22Rv1 (cell line): ENCODE measurements at regions not wholly inside any gene's neighbourhood (a gene's known extent, or its start where the extent isn't known, plus 50 kb on each side); places are given as distances from the start of the nearest gene placed in this dataset.

Experiments
- H3K27ac ChIP-seq: fragments of 450-650 bp; 2 replicates; pipeline ENCODE4 v1.5.1; 2017
- ZFX ChIP-seq: fragments of 450-650 bp; IDR thresholded peaks from 2 replicates; pipeline ENCODE4 v1.6.1; 2017; ENCODE audit warnings: antibody characterized with exemption, borderline replicate concordance
- TF ChIP-seq, protein P1 (sequence below): fragments of 450-650 bp; IDR thresholded peaks from 2 replicates; pipeline ENCODE4 v1.5.1; 2017; ENCODE audit warnings: mild to moderate bottlenecking

DNA sequence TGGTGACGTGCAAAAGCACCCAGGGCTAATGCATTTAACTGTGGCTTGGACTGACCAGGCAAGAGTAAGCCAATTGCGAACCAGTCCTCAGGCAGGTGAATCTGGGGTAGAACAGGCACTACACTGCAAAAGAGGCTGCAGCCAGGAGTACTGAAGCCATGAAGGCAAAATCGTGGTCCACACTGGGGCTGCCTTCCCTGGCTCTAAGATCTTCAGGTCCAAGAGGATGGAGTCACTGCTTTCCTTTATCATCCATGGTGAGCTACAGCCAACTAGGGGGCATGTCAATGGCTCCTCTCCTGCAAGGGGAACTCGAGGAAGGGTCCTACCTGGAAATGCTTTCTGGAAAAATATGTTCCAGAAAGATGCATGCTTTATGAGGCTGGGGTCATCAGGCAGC is 100.6 kb upstream of the AJAP1 start:
- TF ChIP-seq ZFX = no peak
- TF ChIP-seq, protein P1, sequence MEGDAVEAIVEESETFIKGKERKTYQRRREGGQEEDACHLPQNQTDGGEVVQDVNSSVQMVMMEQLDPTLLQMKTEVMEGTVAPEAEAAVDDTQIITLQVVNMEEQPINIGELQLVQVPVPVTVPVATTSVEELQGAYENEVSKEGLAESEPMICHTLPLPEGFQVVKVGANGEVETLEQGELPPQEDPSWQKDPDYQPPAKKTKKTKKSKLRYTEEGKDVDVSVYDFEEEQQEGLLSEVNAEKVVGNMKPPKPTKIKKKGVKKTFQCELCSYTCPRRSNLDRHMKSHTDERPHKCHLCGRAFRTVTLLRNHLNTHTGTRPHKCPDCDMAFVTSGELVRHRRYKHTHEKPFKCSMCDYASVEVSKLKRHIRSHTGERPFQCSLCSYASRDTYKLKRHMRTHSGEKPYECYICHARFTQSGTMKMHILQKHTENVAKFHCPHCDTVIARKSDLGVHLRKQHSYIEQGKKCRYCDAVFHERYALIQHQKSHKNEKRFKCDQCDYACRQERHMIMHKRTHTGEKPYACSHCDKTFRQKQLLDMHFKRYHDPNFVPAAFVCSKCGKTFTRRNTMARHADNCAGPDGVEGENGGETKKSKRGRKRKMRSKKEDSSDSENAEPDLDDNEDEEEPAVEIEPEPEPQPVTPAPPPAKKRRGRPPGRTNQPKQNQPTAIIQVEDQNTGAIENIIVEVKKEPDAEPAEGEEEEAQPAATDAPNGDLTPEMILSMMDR = no peak
- H3K27ac ChIP-seq = no peak overlapping the region

- TF ChIP-seq ZFX = no peak
- TF ChIP-seq, protein P1 = no peak
- no peak overlapping the region for H3K27ac ChIP-seq
These were observed 100.0 kb upstream of the AJAP1 start for GRCh38 chr1:4554271-4554865.

GRCh38 chr1:4557949-4558348 is 96.5 kb upstream of the AJAP1 start:
- TF ChIP-seq ZFX = no peak
- TF ChIP-seq, protein P1 = no peak
- no peak overlapping the region for H3K27ac ChIP-seq

DNA sequence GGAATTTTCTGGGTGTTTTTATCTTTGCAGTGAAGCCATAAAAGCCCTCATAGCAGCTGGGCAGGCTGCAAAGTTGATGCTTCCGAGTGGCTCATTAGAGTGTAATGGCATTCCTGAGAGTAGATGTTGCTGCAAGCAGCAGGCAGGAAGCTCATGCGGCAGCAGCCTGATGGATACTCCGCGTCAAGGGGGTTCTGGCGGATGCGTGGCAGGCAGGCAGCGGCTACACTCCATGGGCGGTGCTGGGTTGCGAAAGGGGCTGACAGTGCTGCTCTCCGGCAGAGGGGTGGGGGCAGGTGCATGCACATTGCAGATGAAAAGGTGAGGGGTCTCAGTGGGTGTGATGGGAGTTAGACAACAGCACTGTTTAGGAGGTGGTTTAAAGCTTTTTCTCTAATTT is 93.2 kb upstream of the AJAP1 start:
- no peak overlapping the region for H3K27ac ChIP-seq
- TF ChIP-seq, protein P1 = no peak
- no peak for TF ChIP-seq ZFX

DNA sequence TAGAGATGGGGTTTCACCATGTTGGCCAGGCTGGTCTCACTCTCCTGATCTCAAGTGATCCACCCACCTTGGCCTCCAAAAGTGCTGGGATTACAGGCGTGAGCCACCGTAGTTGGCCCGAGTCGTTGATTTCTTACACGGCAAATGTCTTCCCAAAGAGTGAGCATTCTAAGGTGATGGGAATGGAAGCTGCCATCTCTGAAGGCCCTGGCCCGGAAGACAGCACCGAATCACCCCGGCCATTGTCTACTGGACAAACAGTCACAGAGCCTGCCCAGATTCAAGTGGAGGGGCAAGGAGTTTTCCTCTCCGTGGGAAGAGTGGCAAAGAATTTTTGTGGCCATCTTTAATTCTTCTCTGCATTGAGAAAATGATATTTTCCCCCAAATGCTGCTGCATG is 92.1 kb upstream of the AJAP1 start:
- TF ChIP-seq ZFX = no peak
- TF ChIP-seq, protein P1 = no peak
- no peak overlapping the region for H3K27ac ChIP-seq

GRCh38 chr1:4563586-4563985 is 90.8 kb upstream of the AJAP1 start:
- no peak overlapping the region for H3K27ac ChIP-seq
- no peak for TF ChIP-seq ZFX
- TF ChIP-seq, protein P1 = no peak

DNA sequence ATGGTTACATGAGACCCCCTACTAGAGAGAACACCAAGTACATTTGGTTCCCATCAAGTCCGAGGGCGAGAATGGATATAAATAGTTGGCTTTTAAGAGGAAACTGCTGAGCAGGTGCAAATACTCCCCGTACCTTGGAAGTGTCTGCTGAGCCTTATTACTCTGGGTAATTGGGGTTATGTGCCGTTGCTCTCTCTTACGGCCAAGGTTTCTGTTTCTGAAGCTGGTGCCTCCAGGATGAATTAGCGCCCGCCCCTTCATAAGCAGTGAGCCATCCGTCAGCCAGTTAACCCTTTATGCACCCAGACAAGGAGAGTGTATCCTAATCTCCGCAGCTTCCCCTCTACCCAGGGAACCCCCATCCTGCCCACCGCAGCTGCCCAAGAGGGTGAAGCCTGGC is 90.4 kb upstream of the AJAP1 start:
- H3K27ac ChIP-seq = no peak overlapping the region
- TF ChIP-seq, protein P1 = no peak
- no peak for TF ChIP-seq ZFX
